ENCODE measurements at regions not wholly inside any gene's neighbourhood (a gene's known extent, or its start where the extent isn't known, plus 50 kb on each side); places are given as distances from the start of the nearest gene placed in this dataset.

DNA sequence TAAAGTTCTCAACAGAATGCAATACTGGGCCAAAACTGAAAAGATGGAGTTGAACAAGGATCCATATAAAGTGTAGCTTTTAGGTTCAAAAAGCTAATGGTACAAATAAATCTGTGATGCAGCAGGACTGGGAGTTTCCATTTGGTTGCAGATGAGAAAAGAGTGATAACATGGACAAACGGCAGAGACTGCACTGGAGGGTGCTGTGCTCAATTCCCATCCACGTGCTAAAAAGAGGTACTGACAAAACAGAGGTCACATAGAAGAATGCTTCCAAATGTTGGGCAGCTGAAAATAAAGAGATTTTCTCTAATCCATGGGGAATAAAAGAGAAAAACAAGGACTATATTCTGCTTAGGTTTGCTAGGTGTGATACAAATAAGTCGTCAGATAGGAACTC is 461.6 kb downstream of the LIG4 start:
- Histone ChIP-seq H3K27ac (ENCODE audit: low read depth, low read length) (no peak overlapping the region), H3K27me3 (ENCODE audit: control insufficient read depth, insufficient read depth, low read length) (no peaks in the 10 kb centered on the region), H3K4me3 (ENCODE audit: low read depth, low read length) (no peak overlapping the region), H3K36me3 (ENCODE audit: control insufficient read depth, insufficient read depth, low read length) (no peaks in the 10 kb centered on the region), H3K9me3 (ENCODE audit: control insufficient read depth, insufficient read depth, low read length) (no peaks in the 10 kb centered on the region), H3K4me1 (ENCODE audit: control insufficient read depth, insufficient read depth, low read length) (no peaks in the 10 kb centered on the region)
- DNase-seq (ENCODE audit: low read depth in 4 of 6, low spot score in 6 of 6) = no peak
- WGBS (ENCODE audit: insufficient coverage) = 42% methylated on average over 1 of the region's 3 CpGs

DNA sequence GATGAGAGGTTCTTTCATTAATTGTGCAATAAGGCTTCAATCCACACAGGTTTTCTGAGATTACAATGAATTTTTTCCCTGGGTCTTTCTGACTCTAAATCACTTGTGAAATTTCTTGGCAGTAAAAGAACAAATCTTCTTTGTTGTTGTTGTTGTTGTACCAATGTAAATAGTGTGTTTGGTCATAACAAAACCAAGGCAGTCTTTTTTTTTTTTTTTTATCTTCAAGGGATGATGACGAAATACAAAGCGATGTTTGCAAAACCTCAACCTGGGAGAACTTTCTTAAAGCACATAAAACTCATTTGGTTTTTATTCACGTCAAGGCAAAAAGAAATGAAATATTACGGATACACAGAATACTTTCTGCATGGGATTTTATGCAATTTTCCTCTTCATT is 462.0 kb downstream of the LIG4 start:
- Histone ChIP-seq H3K9me3 (ENCODE audit: control insufficient read depth, insufficient read depth, low read length) (no peaks in the 10 kb centered on the region), H3K36me3 (ENCODE audit: control insufficient read depth, insufficient read depth, low read length) (no peaks in the 10 kb centered on the region), H3K27ac (ENCODE audit: low read depth, low read length) (no peak overlapping the region), H3K4me1 (ENCODE audit: control insufficient read depth, insufficient read depth, low read length) (no peaks in the 10 kb centered on the region), H3K27me3 (ENCODE audit: control insufficient read depth, insufficient read depth, low read length) (no peaks in the 10 kb centered on the region), H3K4me3 (ENCODE audit: low read depth, low read length) (no peak overlapping the region)
- DNase-seq (ENCODE audit: low read depth in 4 of 6, low spot score in 6 of 6) = no peak
- no CpG with 5 or more reads among the region's 4 CpGs for WGBS (ENCODE audit: insufficient coverage)

DNA sequence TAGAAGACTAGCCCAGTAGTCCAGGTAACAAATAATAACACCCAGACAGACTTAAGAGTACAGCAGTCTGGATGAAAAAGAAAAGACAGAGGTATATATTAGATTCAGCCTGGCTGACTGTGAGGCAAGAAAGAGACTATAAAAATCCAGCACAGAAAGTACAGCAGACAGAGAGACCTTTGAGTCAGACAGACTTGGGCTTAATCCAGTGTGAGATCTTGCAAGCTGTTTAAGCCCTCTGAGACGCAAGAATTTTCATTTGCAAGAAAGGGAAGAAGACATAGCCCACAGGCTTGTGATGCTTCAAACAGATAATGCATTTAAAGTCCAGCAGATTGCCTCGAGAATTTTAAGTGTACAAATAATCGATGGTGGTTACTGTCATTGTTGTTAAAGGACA is 471.4 kb downstream of the LIG4 start:
- Histone ChIP-seq H3K4me3 (ENCODE audit: low read depth, low read length) (no peak overlapping the region), H3K9me3 (ENCODE audit: control insufficient read depth, insufficient read depth, low read length) (no peaks in the 10 kb centered on the region), H3K27ac (ENCODE audit: low read depth, low read length) (no peak overlapping the region), H3K27me3 (ENCODE audit: control insufficient read depth, insufficient read depth, low read length) (no peaks in the 10 kb centered on the region), H3K4me1 (ENCODE audit: control insufficient read depth, insufficient read depth, low read length) (peaks cover 2% of the 10 kb centered on the region), H3K36me3 (ENCODE audit: control insufficient read depth, insufficient read depth, low read length) (no peaks in the 10 kb centered on the region)
- DNase-seq (ENCODE audit: low read depth in 4 of 6, low spot score in 6 of 6) = peak in 2 of 6 donors; percentile 58 to 85
- WGBS (ENCODE audit: insufficient coverage) = 41% methylated on average over 2 of the region's 3 CpGs

DNA sequence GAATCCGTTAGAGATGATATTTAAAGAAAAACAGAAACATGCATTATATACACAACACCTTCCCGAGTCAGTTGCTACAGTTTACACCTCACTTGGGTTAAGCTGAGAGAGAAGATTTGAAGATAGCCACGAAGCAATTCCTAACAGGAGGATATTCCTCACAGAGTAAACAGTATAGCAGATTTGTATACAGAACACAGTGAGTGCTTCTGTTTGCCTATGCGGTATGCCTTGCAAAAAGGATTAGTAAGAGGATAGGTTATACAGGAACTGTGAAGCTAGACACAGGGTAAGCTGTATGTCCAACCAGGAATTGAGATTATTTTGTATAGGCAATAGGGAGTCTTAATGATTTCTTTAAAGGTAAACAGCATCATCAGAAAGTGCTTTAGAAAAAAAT is 471.8 kb downstream of the LIG4 start:
- no peak overlapping the region for H3K27ac ChIP-seq (ENCODE audit: low read depth, low read length)
- WGBS (ENCODE audit: insufficient coverage) = 67% methylated on average over 1 of the region's 4 CpGs
- no peak overlapping the region for H3K4me3 ChIP-seq (ENCODE audit: low read depth, low read length)
- H3K9me3 ChIP-seq (ENCODE audit: control insufficient read depth, insufficient read depth, low read length) = no peaks in the 10 kb centered on the region
- no peaks in the 10 kb centered on the region for H3K36me3 ChIP-seq (ENCODE audit: control insufficient read depth, insufficient read depth, low read length)
- peak in 2 of 6 donors; percentile 17 to 26 for DNase-seq (ENCODE audit: low read depth in 4 of 6, low spot score in 6 of 6)
- peaks cover 2% of the 10 kb centered on the region for H3K4me1 ChIP-seq (ENCODE audit: control insufficient read depth, insufficient read depth, low read length)
- no peaks in the 10 kb centered on the region for H3K27me3 ChIP-seq (ENCODE audit: control insufficient read depth, insufficient read depth, low read length)

DNA sequence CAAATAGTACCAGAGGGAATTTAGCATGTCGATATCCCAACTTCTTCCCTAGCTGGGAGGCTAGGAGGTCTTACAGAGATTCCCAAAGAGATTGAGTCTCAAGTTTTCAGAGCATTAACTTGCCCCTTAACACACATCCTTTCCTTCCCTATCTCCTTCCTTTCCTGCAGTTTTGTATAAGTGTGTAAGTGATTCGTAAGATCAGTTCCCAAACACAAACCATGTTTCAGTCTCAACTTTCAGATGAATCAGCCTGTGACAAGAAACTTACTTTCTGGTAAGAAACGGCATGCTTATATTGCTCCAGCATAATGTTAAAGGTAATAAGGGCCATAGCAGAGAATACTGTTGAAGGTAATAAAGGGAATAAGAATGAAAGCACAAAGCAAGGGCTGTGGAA is 472.2 kb downstream of the LIG4 start:
- no peaks in the 10 kb centered on the region for H3K27me3 ChIP-seq (ENCODE audit: control insufficient read depth, insufficient read depth, low read length)
- no peak overlapping the region for H3K4me3 ChIP-seq (ENCODE audit: low read depth, low read length)
- WGBS (ENCODE audit: insufficient coverage) = 67% methylated on average over 1 of the region's 3 CpGs
- H3K9me3 ChIP-seq (ENCODE audit: control insufficient read depth, insufficient read depth, low read length) = no peaks in the 10 kb centered on the region
- H3K4me1 ChIP-seq (ENCODE audit: control insufficient read depth, insufficient read depth, low read length) = peaks cover 2% of the 10 kb centered on the region
- DNase-seq (ENCODE audit: low read depth in 4 of 6, low spot score in 6 of 6) = no peak
- H3K27ac ChIP-seq (ENCODE audit: low read depth, low read length) = no peak overlapping the region
- no peaks in the 10 kb centered on the region for H3K36me3 ChIP-seq (ENCODE audit: control insufficient read depth, insufficient read depth, low read length)

DNA sequence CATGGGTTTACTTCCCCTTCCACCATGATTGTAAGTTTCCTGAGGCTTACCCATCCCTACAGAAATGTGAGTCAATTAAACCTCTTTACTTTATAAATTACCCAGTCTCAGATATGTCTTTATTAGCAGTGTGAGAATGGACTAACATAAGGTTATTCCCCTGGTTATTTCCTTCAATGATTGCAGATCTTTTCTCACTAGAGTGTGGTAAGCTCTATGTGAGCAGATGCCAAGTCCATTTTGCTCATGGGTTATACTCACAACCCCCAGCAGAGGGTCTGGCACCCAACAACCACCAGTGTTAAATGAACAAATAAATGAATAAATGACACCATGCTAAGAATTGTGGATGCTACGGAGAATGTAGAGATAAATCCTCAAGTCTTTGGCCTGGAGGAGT is 472.8 kb downstream of the LIG4 start:
- no peak for DNase-seq (ENCODE audit: low read depth in 4 of 6, low spot score in 6 of 6)
- H3K9me3 ChIP-seq (ENCODE audit: control insufficient read depth, insufficient read depth, low read length) = no peaks in the 10 kb centered on the region
- no peaks in the 10 kb centered on the region for H3K27me3 ChIP-seq (ENCODE audit: control insufficient read depth, insufficient read depth, low read length)
- H3K4me1 ChIP-seq (ENCODE audit: control insufficient read depth, insufficient read depth, low read length) = peaks cover 2% of the 10 kb centered on the region
- no peaks in the 10 kb centered on the region for H3K36me3 ChIP-seq (ENCODE audit: control insufficient read depth, insufficient read depth, low read length)
- H3K4me3 ChIP-seq (ENCODE audit: low read depth, low read length) = no peak overlapping the region
- WGBS (ENCODE audit: insufficient coverage) = no CpG with 5 or more reads among the region's 1 CpG
- H3K27ac ChIP-seq (ENCODE audit: low read depth, low read length) = no peak overlapping the region

DNA sequence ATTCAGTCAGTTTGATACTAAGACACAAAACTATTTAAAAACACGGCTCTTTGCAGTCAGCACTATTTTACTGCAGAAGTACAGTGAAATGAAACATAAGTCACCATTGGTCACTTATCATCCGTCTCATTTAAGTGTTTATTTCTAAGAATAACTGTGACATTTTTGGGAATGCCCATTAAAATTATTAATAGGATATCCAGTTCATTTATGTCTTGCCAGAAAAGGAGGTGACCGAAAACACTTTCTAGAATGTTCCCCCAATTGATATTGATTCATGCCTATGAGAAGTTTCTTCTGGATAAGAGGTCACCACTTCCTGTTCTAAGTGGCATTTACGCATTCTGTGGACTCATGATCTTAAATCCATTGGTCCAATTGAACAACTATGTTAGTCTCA is 477.3 kb downstream of the LIG4 start:
- peaks cover 2% of the 10 kb centered on the region for H3K4me1 ChIP-seq (ENCODE audit: control insufficient read depth, insufficient read depth, low read length)
- no peak overlapping the region for H3K4me3 ChIP-seq (ENCODE audit: low read depth, low read length)
- 100% methylated on average over 1 of the region's 4 CpGs for WGBS (ENCODE audit: insufficient coverage)
- H3K36me3 ChIP-seq (ENCODE audit: control insufficient read depth, insufficient read depth, low read length) = no peaks in the 10 kb centered on the region
- no peak overlapping the region for H3K27ac ChIP-seq (ENCODE audit: low read depth, low read length)
- H3K9me3 ChIP-seq (ENCODE audit: control insufficient read depth, insufficient read depth, low read length) = no peaks in the 10 kb centered on the region
- no peak for DNase-seq (ENCODE audit: low read depth in 4 of 6, low spot score in 6 of 6)
- H3K27me3 ChIP-seq (ENCODE audit: control insufficient read depth, insufficient read depth, low read length) = no peaks in the 10 kb centered on the region

DNA sequence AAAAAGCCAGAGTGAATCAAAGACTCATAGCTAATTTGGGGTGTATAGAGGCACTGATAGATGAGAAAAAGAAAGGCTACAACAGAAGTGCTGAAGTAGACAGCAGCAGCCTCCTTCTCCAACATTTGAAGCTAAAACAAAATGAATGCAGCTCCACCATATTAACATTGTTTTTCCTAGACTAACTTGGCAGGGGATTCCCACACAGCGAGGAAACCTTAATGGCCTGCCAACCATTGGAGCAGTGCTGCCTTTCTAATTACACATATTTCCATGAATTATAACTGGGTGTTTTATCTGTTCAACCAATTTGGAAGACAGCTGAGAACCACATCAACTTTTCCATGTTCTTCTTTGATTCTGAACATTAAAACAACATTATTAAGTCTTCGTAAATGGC is 478.6 kb downstream of the LIG4 start:
- H3K4me3 ChIP-seq (ENCODE audit: low read depth, low read length) = no peak overlapping the region
- H3K9me3 ChIP-seq (ENCODE audit: control insufficient read depth, insufficient read depth, low read length) = no peaks in the 10 kb centered on the region
- H3K4me1 ChIP-seq (ENCODE audit: control insufficient read depth, insufficient read depth, low read length) = no peaks in the 10 kb centered on the region
- H3K36me3 ChIP-seq (ENCODE audit: control insufficient read depth, insufficient read depth, low read length) = no peaks in the 10 kb centered on the region
- no CpG with 5 or more reads among the region's 2 CpGs for WGBS (ENCODE audit: insufficient coverage)
- no peaks in the 10 kb centered on the region for H3K27me3 ChIP-seq (ENCODE audit: control insufficient read depth, insufficient read depth, low read length)
- no peak overlapping the region for H3K27ac ChIP-seq (ENCODE audit: low read depth, low read length)
- peak in 2 of 6 donors; percentile 69 to 84 for DNase-seq (ENCODE audit: low read depth in 4 of 6, low spot score in 6 of 6)

DNA sequence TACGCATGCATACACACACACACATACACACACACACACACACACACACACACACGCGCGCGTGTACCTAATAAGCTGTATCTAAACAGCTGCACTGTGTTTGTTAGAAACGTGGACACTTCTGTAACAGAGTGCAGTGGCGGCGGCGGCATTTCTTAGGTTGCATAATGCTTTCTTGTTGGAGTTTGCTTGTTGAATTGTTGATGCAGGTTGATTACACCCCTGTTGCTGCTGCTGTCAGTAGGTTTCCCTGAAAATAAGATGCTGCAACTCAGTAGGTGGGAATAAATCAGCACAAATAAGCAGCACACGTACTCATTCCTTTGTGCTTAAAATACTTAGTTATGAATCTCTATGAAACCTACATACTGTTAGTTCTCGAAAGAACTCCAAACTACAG is 479.2 kb downstream of the LIG4 start:
- Histone ChIP-seq H3K27me3 (ENCODE audit: control insufficient read depth, insufficient read depth, low read length) (no peaks in the 10 kb centered on the region), H3K27ac (ENCODE audit: low read depth, low read length) (no peak overlapping the region), H3K4me1 (ENCODE audit: control insufficient read depth, insufficient read depth, low read length) (no peaks in the 10 kb centered on the region), H3K4me3 (ENCODE audit: low read depth, low read length) (no peak overlapping the region), H3K36me3 (ENCODE audit: control insufficient read depth, insufficient read depth, low read length) (no peaks in the 10 kb centered on the region), H3K9me3 (ENCODE audit: control insufficient read depth, insufficient read depth, low read length) (no peaks in the 10 kb centered on the region)
- peak in 2 of 6 donors; percentile 17 to 60 for DNase-seq (ENCODE audit: low read depth in 4 of 6, low spot score in 6 of 6)
- WGBS (ENCODE audit: insufficient coverage) = 68% methylated on average over 3 of the region's 11 CpGs

DNA sequence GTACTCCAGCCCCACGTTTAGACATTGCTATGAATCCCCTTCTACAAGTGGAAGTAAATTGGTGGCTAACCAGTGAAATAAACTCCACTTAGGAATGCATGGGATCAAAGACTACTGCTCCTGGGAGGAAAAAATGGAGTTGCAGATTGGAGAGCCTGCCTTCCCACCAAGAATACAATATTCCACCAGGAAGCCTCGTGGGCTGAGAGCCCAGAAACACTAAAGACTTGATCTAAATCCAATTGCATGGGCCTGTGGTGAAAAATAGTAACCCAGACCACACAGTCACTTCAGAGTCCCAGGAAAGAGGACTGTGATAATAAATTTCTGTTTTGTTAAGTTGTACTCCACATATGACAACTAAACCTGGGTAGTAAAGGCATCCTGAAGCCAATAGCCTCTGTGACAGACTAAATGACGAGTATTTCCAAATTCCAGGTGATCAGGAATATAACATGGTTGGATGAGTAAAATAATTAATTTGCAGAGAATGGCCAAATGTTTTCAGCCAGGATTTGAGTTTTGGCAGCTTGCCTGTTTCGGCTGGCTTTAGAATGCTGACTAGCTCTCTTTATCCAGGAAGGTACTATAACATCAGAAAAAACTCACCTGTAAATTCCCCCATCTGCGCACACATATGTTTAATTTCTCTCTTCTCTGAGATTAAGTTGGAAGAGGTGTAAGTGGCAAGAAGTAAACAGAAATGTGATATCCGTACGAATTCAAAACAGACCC is 480.3 kb downstream of the LIG4 start:
- H3K4me1 ChIP-seq (ENCODE audit: control insufficient read depth, insufficient read depth, low read length) = no peaks in the 10 kb centered on the region
- H3K4me3 ChIP-seq (ENCODE audit: low read depth, low read length) = no peak overlapping the region
- no peaks in the 10 kb centered on the region for H3K36me3 ChIP-seq (ENCODE audit: control insufficient read depth, insufficient read depth, low read length)
- no peaks in the 10 kb centered on the region for H3K27me3 ChIP-seq (ENCODE audit: control insufficient read depth, insufficient read depth, low read length)
- H3K27ac ChIP-seq (ENCODE audit: low read depth, low read length) = no peak overlapping the region
- no peaks in the 10 kb centered on the region for H3K9me3 ChIP-seq (ENCODE audit: control insufficient read depth, insufficient read depth, low read length)
- DNase-seq (ENCODE audit: low read depth in 4 of 6, low spot score in 6 of 6) = peak in 3 of 6 donors; percentile 43 to 85 (median 78)
- WGBS (ENCODE audit: insufficient coverage) = 60% methylated on average over 1 of the region's 7 CpGs
